Mesenchymal stem cell (in vitro differentiated cells and primary cell): ENCODE measurements at regions not wholly inside any gene's neighbourhood (a gene's known extent, or its start where the extent isn't known, plus 50 kb on each side); places are given as distances from the start of the nearest gene placed in this dataset.

Source experiments
- DNase-seq: peaks from one replicate; pipeline ENCODE4 v3.0.0-alpha.2; 2013
- H2AFZ ChIP-seq: one replicate; pipeline ENCODE4 v1.6.1; 2013; ENCODE audit warnings: low read depth, mild to moderate bottlenecking, control low read depth, inconsistent platforms, low read length, moderate library complexity
- H2AK5ac ChIP-seq: 2 replicates; pipeline ENCODE4 v1.6.1; 2013; ENCODE audit warnings: low read length, moderate library complexity, mild to moderate bottlenecking, inconsistent platforms; ENCODE audit not compliant: severe bottlenecking
- H2BK120ac ChIP-seq: one replicate; pipeline ENCODE4 v1.6.1; 2013; ENCODE audit warnings: low read depth, mild to moderate bottlenecking, inconsistent platforms, low read length, moderate library complexity
- H2BK12ac ChIP-seq, 2 experiments: one replicate each; pipeline ENCODE4 v1.6.1; 2013; ENCODE audit warnings: inconsistent platforms in 2 of 2, low read length in 2 of 2, mild to moderate bottlenecking in 2 of 2, moderate library complexity in 2 of 2, control low read depth in 1 of 2
- H2BK15ac ChIP-seq: one replicate; pipeline ENCODE4 v1.6.1; 2013; ENCODE audit warnings: mild to moderate bottlenecking, low read depth, inconsistent platforms; ENCODE audit not compliant: poor library complexity, severe bottlenecking
- H2BK5ac ChIP-seq: 2 replicates; pipeline ENCODE4 v1.6.1; 2013; ENCODE audit warnings: low read depth, mild to moderate bottlenecking, low read length, control low read depth, inconsistent platforms; ENCODE audit not compliant: poor library complexity, severe bottlenecking
- H3K14ac ChIP-seq, 2 experiments: one replicate each; pipeline ENCODE4 v1.6.1; 2013; ENCODE audit warnings: inconsistent platforms in 2 of 2, low read length in 2 of 2, control low read depth in 1 of 2, mild to moderate bottlenecking in 1 of 2, moderate library complexity in 1 of 2
- H3K18ac ChIP-seq, 2 experiments: one replicate each; pipeline ENCODE4 v1.6.1; 2013; ENCODE audit warnings: inconsistent platforms in 2 of 2, low read length in 2 of 2, control low read depth in 1 of 2, low read depth in 1 of 2, mild to moderate bottlenecking in 1 of 2
- H3K23ac ChIP-seq, 2 experiments: one replicate each; pipeline ENCODE4 v1.6.1; 2013; ENCODE audit warnings: inconsistent platforms in 2 of 2, low read length in 2 of 2, mild to moderate bottlenecking in 2 of 2, moderate library complexity in 2 of 2, control low read depth in 1 of 2
- H3K27ac ChIP-seq: 2 replicates; pipeline ENCODE4 v1.5.1; 2013; ENCODE audit warnings: mild to moderate bottlenecking, moderate library complexity, low read length, control low read depth, inconsistent platforms; ENCODE audit not compliant: poor library complexity, severe bottlenecking
- H3K27me3 ChIP-seq, 2 experiments: 2 replicates each; pipeline versions ENCODE4 v1.6.1 to v1.7.0; 2013; ENCODE audit warnings: low read length in 2 of 2, mild to moderate bottlenecking in 2 of 2, moderate library complexity in 2 of 2, control low read depth in 1 of 2, inconsistent platforms in 1 of 2; ENCODE audit not compliant: control insufficient read depth in 1 of 2, insufficient read depth in 1 of 2
- H3K36me3 ChIP-seq, 2 experiments: 2 replicates each; pipeline versions ENCODE4 v1.6.1 to v1.7.0; 2013; ENCODE audit warnings: low read length in 2 of 2, control low read depth in 1 of 2, inconsistent platforms in 1 of 2, low read depth in 1 of 2, mild to moderate bottlenecking in 1 of 2; ENCODE audit not compliant: insufficient read depth in 2 of 2, control insufficient read depth in 1 of 2
- H3K4ac ChIP-seq, 2 experiments: one replicate each; pipeline ENCODE4 v1.6.1; 2013; ENCODE audit warnings: inconsistent platforms in 2 of 2, low read length in 2 of 2, mild to moderate bottlenecking in 2 of 2, moderate library complexity in 2 of 2, control low read depth in 1 of 2, low read depth in 1 of 2
- H3K4me1 ChIP-seq: 2 replicates; pipeline ENCODE4 v1.6.1; 2013; ENCODE audit warnings: low read depth, low read length, control low read depth; ENCODE audit not compliant: control insufficient read depth, insufficient read depth
- H3K4me2 ChIP-seq: 2 replicates; pipeline ENCODE4 v1.6.1; 2013; ENCODE audit warnings: low read length, mild to moderate bottlenecking, inconsistent platforms; ENCODE audit not compliant: poor library complexity, severe bottlenecking
- H3K4me3 ChIP-seq, 2 experiments: 2 replicates each; pipeline versions ENCODE4 v1.5.1 to v1.7.0; 2013; ENCODE audit warnings: low read length in 2 of 2, mild to moderate bottlenecking in 2 of 2, control low read depth in 1 of 2, low read depth in 1 of 2; ENCODE audit not compliant: insufficient read depth in 1 of 2
- H3K79me1 ChIP-seq: replicated peaks from 2 replicates; pipeline ENCODE4 v1.6.1; 2013; ENCODE audit warnings: mild to moderate bottlenecking, control low read depth, low read length, inconsistent platforms; ENCODE audit not compliant: poor library complexity, severe bottlenecking
- H3K9ac ChIP-seq: 2 replicates; pipeline ENCODE4 v1.7.0; 2013; ENCODE audit warnings: mild to moderate bottlenecking, low read length, moderate library complexity
- H3K9me3 ChIP-seq: 2 replicates; pipeline ENCODE4 v1.7.0; 2013; ENCODE audit warnings: mild to moderate bottlenecking, low read length; ENCODE audit not compliant: control insufficient read depth
- H4K8ac ChIP-seq: one replicate; pipeline ENCODE4 v1.6.1; 2013; ENCODE audit warnings: inconsistent platforms, mild to moderate bottlenecking, low read length, moderate library complexity
- H4K91ac ChIP-seq: one replicate; pipeline ENCODE4 v1.6.1; 2013; ENCODE audit warnings: mild to moderate bottlenecking, low read length, inconsistent platforms
- WGBS: methylation state at CpG from one replicate; pipeline ENCODE4 v1.1.7; 2013; ENCODE audit warnings: mixed read lengths; 5-methylcytosine and 5-hydroxymethylcytosine counted together

DNA sequence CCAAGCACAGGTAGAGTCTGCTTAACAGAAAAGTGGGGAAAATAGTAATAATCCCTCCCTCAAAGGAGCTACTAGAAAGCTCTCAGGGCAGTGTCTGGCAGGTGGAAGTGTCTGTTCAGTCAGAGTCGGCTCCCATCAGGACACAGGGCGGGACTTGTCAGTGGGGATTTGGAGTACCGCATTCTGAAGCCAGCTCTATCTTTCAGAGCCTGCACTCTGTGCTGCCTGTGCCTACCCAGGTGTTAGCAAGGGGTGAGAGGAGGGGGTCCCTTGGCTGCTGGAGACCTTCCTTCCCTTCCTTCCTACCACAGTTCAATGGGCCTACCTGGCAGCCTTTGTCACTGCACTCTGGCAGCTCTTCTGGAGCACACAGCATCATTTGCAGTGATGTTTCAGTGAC is 615.5 kb downstream of the AJAP1 start:
- Histone ChIP-seq H3K4me1 (no peaks in the 10 kb centered on the region), H3K27ac (no peak overlapping the region), H3K27me3 (no peaks in the 10 kb centered on the region), H4K91ac (no peak overlapping the region), H2BK15ac (no peak overlapping the region), H3K4me2 (no peak overlapping the region), H3K4me3 (no peak overlapping the region), H3K9me3 (no peaks in the 10 kb centered on the region), H3K79me1 (no peaks in the 10 kb centered on the region), H4K8ac (no peak overlapping the region), H2BK5ac (no peak overlapping the region), H2AFZ (no peak overlapping the region), H3K14ac (no peak overlapping the region), H3K4ac (no peak overlapping the region), H3K36me3 (no peaks in the 10 kb centered on the region), H2BK120ac (no peak overlapping the region), H2AK5ac (no peak overlapping the region), H3K9ac (no peak overlapping the region), H2BK12ac (no peak overlapping the region), H3K23ac (no peak overlapping the region), H3K18ac (no peak overlapping the region)
- no peak for DNase-seq
- WGBS, result 95% methylated on average over 3 of the region's 3 CpGs

DNA sequence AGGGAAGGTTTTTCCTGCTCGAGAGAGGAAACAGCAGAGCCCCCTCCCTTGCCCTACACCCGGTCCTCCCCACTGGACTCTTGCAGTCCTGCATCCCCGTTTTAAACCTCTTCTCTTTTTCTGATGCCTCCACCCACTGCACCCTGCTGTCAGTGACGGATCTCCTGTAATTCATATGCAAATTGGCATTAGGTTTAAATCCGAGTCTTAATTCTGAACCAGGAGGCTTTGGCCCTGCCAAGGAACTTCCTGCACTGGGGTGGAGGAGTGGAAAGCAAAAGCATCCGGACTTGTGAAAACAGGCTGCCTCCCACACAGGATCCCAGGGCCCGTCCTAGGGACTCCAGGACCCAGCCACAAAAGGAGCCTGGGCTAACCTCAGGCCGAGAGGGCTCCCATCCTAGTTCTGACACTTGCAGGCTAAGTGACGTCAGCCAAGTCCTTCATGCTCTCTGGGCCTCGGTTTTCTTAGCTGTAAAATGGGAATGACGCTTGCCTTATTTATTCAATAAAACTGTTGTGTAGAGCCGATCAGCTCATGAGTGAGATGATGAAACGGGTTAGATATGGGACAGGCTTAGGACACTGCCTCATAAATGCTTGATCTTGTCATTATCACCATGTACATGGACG is 613.3 kb downstream of the AJAP1 start:
- Histone ChIP-seq H3K18ac (no peak overlapping the region), H2AFZ (no peak overlapping the region), H2BK5ac (no peak overlapping the region), H2BK15ac (no peak overlapping the region), H3K27ac (no peak overlapping the region), H3K23ac (no peak overlapping the region), H3K36me3 (no peaks in the 10 kb centered on the region), H4K8ac (no peak overlapping the region), H3K9me3 (no peaks in the 10 kb centered on the region), H3K27me3 (no peaks in the 10 kb centered on the region), H3K4me1 (no peaks in the 10 kb centered on the region), H3K9ac (no peak overlapping the region), H3K4ac (no peak overlapping the region), H3K4me3 (no peak overlapping the region), H2BK12ac (no peak overlapping the region), H2BK120ac (no peak overlapping the region), H2AK5ac (no peak overlapping the region), H4K91ac (no peak overlapping the region), H3K4me2 (no peak overlapping the region), H3K14ac (no peak overlapping the region), H3K79me1 (no peaks in the 10 kb centered on the region)
- no peak for DNase-seq
- 51% methylated on average over 14 of the region's 14 CpGs for WGBS

- H3K4me1 ChIP-seq, result no peaks in the 10 kb centered on the region
- no peak overlapping the region for H3K4ac ChIP-seq
- no peak overlapping the region for H3K14ac ChIP-seq
- no peak overlapping the region for H3K4me2 ChIP-seq
- no peaks in the 10 kb centered on the region for H3K36me3 ChIP-seq
- no peak overlapping the region for H3K4me3 ChIP-seq
- no peak overlapping the region for H2AFZ ChIP-seq
- no peak overlapping the region for H2BK5ac ChIP-seq
- no peak overlapping the region for H3K18ac ChIP-seq
- no peak overlapping the region for H2BK15ac ChIP-seq
- no peak overlapping the region for H4K91ac ChIP-seq
- no peaks in the 10 kb centered on the region for H3K9me3 ChIP-seq
- H3K9ac ChIP-seq, result no peak overlapping the region
- H2BK120ac ChIP-seq, result no peak overlapping the region
- no peak overlapping the region for H2AK5ac ChIP-seq
- no peaks in the 10 kb centered on the region for H3K27me3 ChIP-seq
- no peak overlapping the region for H2BK12ac ChIP-seq
- no peak overlapping the region for H3K27ac ChIP-seq
- H4K8ac ChIP-seq, result no peak overlapping the region
- DNase-seq, result no peak
- 70% methylated on average over 14 of the region's 14 CpGs for WGBS
- no peaks in the 10 kb centered on the region for H3K79me1 ChIP-seq
- H3K23ac ChIP-seq, result no peak overlapping the region
Measured at GRCh38 chr1:5265438-5266075, 611.1 kb downstream of the AJAP1 start.

DNA sequence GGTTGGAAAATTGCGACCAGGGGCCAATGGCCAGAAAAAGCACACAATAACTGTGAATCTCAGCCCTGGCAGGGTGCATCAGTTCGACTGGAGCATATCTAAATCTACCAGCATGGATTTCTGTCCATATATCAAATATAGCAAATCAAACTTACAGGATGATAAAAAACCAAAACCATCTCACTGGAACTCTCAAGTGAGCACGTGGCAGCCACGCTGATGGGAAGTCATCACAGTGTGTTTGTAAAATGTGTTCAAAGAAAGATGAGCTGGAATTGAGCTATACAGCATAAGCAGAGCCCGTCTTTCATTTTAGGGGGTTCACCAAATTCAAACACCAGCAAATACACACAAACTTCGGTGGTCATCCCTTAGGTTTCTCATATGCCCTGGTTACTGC is 610.1 kb downstream of the AJAP1 start:
- no peak overlapping the region for H2AK5ac ChIP-seq

More for the DNA sequence above, 610.1 kb downstream of the AJAP1 start:
- H3K4me2 ChIP-seq, result no peak overlapping the region
- 49% methylated on average over 4 of the region's 6 CpGs for WGBS
- H3K79me1 ChIP-seq, result no peaks in the 10 kb centered on the region
- H2BK12ac ChIP-seq, result no peak overlapping the region
- no peak overlapping the region for H3K4me3 ChIP-seq
- H3K14ac ChIP-seq, result no peak overlapping the region
- no peak overlapping the region for H3K27ac ChIP-seq
- no peaks in the 10 kb centered on the region for H3K36me3 ChIP-seq
- DNase-seq, result no peak
- H3K18ac ChIP-seq, result no peak overlapping the region
- H3K9me3 ChIP-seq, result peaks cover 6% of the 10 kb centered on the region
- no peaks in the 10 kb centered on the region for H3K27me3 ChIP-seq
- H3K4ac ChIP-seq, result no peak overlapping the region
- no peak overlapping the region for H2BK5ac ChIP-seq
- H3K4me1 ChIP-seq, result no peaks in the 10 kb centered on the region
- no peak overlapping the region for H3K23ac ChIP-seq
- no peak overlapping the region for H4K8ac ChIP-seq
- no peak overlapping the region for H2BK120ac ChIP-seq
- no peak overlapping the region for H2AFZ ChIP-seq
- no peak overlapping the region for H2BK15ac ChIP-seq
- no peak overlapping the region for H3K9ac ChIP-seq
- H4K91ac ChIP-seq, result no peak overlapping the region
